ENCODE measurements at regions not wholly inside any gene's neighbourhood (a gene's known extent, or its start where the extent isn't known, plus 50 kb on each side); places are given as distances from the start of the nearest gene placed in this dataset.

DNA sequence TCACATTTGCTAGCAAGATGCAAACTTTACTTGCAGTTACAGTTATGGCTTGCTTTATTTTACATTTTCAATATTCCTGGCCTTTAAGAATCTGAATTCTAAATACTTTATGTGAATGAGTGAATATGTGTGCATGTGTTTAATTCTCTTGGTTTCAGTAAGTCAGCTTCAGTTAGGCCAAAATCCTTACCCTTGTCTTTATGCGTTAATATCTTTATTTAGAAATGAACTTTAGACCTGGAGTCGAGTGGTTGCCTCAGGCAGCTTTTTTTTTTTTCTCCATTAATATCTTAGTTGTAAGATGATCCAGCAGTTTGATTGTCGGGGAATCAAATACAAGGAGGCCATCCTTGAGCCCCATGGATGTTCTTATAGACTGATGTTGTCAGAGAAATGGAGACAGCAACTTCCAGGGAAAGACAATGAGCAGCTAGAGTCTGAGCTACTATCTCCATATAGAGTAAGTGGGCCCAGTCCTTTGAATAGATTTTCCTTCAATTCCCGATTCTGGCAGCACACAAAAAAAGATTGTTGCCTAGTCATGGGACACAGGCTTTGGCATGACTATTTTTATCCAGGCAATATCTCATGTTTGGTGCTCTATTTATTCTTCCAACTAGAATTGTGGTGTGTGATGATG is 398.0 kb downstream of the DHX35 start:
- Mint-ChIP-seq H3K36me3 (ENCODE audit: low read depth) (no peaks in the 10 kb centered on the region), H3K9me3 (ENCODE audit: low read depth) (peaks cover 3% of the 10 kb centered on the region), H3K27ac (ENCODE audit: unreplicated experiment) (no peak overlapping the region), H3K27me3 (ENCODE audit: low read depth) (peaks cover 2% of the 10 kb centered on the region), H3K4me3 (ENCODE audit: unreplicated experiment) (no peak overlapping the region), H3K4me1 (ENCODE audit: low read depth) (no peaks in the 10 kb centered on the region)
- DNase-seq (ENCODE audit: low spot score): no peak
- TF ChIP-seq, protein P1, sequence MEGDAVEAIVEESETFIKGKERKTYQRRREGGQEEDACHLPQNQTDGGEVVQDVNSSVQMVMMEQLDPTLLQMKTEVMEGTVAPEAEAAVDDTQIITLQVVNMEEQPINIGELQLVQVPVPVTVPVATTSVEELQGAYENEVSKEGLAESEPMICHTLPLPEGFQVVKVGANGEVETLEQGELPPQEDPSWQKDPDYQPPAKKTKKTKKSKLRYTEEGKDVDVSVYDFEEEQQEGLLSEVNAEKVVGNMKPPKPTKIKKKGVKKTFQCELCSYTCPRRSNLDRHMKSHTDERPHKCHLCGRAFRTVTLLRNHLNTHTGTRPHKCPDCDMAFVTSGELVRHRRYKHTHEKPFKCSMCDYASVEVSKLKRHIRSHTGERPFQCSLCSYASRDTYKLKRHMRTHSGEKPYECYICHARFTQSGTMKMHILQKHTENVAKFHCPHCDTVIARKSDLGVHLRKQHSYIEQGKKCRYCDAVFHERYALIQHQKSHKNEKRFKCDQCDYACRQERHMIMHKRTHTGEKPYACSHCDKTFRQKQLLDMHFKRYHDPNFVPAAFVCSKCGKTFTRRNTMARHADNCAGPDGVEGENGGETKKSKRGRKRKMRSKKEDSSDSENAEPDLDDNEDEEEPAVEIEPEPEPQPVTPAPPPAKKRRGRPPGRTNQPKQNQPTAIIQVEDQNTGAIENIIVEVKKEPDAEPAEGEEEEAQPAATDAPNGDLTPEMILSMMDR (IDR thresholded peaks at IDR 0.05): no peak

DNA sequence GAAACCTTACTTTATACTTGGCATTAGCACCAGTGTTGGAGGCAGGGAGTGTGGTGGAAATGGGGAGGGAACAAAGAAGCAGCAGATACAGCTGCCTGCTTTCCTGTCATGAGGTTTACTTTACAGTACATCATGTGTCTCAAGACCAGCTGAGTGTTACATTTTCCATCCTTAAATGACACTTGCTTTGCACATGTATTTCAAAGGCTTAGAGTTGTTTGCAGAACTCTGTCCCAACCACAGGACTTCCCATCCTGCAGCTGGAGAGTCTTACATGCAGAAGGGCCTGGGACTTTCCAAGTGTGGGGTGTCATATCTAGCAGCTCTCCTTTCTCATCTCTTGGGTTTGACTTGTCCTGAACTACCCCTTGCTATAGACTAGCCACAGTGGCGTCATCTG is 395.9 kb downstream of the DHX35 start:
- Mint-ChIP-seq H3K27me3 (ENCODE audit: low read depth) (peaks cover 6% of the 10 kb centered on the region), H3K36me3 (ENCODE audit: low read depth) (no peaks in the 10 kb centered on the region), H3K9me3 (ENCODE audit: low read depth) (peaks cover 3% of the 10 kb centered on the region), H3K4me1 (ENCODE audit: low read depth) (no peaks in the 10 kb centered on the region), H3K4me3 (ENCODE audit: unreplicated experiment) (no peak overlapping the region), H3K27ac (ENCODE audit: unreplicated experiment) (no peak overlapping the region)
- DNase-seq (ENCODE audit: low spot score): no peak
- TF ChIP-seq, protein P1 (IDR thresholded peaks at IDR 0.05): no peak

DNA sequence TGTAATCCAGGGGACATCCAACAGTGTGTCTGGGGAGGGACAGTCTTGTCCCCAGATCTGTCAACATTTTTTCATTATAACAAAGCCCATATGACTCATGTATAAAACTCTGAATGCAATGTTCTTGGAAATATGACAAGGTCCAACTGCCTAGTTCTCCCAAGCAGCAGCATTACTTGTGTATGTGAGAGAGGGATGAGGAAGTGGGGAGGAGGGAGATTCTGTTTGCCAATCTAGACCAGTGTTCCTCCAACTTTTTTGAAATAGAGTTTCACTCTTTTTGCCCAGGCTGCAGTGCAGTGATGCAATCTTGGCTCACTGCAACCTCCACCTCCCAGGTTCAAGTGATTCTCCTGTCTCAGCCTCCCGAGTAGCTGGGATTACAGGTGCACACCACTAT is 394.8 kb downstream of the DHX35 start:
- no peaks in the 10 kb centered on the region for H3K4me1 Mint-ChIP-seq (ENCODE audit: low read depth)
- peaks cover 3% of the 10 kb centered on the region for H3K9me3 Mint-ChIP-seq (ENCODE audit: low read depth)
- H3K36me3 Mint-ChIP-seq (ENCODE audit: low read depth): no peaks in the 10 kb centered on the region
- H3K27me3 Mint-ChIP-seq (ENCODE audit: low read depth): peaks cover 10% of the 10 kb centered on the region
- H3K4me3 Mint-ChIP-seq (ENCODE audit: unreplicated experiment): no peak overlapping the region
- TF ChIP-seq, protein P1 (IDR thresholded peaks at IDR 0.05): no peak
- DNase-seq (ENCODE audit: low spot score): no peak
- no peak overlapping the region for H3K27ac Mint-ChIP-seq (ENCODE audit: unreplicated experiment)

DNA sequence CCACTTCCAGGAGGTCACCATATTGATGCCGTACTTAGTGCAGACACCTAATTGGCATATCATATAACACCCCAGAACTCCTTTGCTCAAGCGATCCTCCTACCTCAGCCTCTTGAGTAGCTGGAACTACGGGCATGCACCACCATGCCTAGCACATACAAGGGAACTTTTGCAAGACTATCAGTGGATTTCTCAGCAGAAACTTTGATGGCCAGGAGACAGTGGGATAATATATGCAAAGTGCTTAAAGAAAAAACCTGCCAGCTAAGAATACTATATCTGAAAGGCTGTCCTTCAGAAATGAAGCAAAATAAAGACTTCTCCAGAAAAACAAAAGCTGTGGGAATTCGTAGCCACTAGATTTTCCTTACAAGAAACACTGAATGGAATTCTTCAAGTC is 387.1 kb downstream of the DHX35 start:
- Mint-ChIP-seq H3K4me1 (ENCODE audit: low read depth) (no peaks in the 10 kb centered on the region), H3K27me3 (ENCODE audit: low read depth) (peaks cover 8% of the 10 kb centered on the region), H3K9me3 (ENCODE audit: low read depth) (peaks cover 40% of the 10 kb centered on the region), H3K36me3 (ENCODE audit: low read depth) (peaks cover 6% of the 10 kb centered on the region), H3K4me3 (ENCODE audit: unreplicated experiment) (no peak overlapping the region), H3K27ac (ENCODE audit: unreplicated experiment) (no peak overlapping the region)
- TF ChIP-seq, protein P1 (IDR thresholded peaks at IDR 0.05): no peak
- DNase-seq (ENCODE audit: low spot score): no peak

DNA sequence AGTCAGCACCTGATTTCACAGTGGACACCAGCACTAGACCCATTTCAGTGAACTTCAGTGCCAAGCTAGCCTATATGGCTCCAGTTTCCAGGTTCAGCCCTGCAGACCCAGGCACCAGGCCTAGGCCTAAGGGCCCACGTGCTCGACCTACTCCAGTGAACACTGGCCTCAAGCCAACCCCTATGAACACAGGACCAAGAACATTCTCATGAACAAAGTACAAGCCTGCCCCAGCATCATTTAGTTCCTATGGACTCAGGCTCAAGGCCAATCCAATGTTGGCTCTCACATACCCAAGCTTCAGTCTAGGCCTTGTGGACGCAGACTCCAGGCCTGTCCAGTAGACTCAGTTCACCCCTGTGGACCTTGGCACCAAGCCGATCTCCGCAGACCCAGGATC is 385.5 kb downstream of the DHX35 start:
- Mint-ChIP-seq H3K27me3 (ENCODE audit: low read depth) (peaks cover 6% of the 10 kb centered on the region), H3K4me1 (ENCODE audit: low read depth) (no peaks in the 10 kb centered on the region), H3K36me3 (ENCODE audit: low read depth) (peaks cover 6% of the 10 kb centered on the region), H3K4me3 (ENCODE audit: unreplicated experiment) (no peak overlapping the region), H3K9me3 (ENCODE audit: low read depth) (peaks cover 40% of the 10 kb centered on the region), H3K27ac (ENCODE audit: unreplicated experiment) (no peak overlapping the region)
- TF ChIP-seq, protein P1 (IDR thresholded peaks at IDR 0.05): no peak
- no peak for DNase-seq (ENCODE audit: low spot score)

All from chondrocyte (in vitro differentiated cells).